ACC112 (cell line): ENCODE measurements at regions not wholly inside any gene's neighbourhood (a gene's known extent, or its start where the extent isn't known, plus 50 kb on each side); places are given as distances from the start of the nearest gene placed in this dataset.
"Not testable (repeated sequence)": the region's sequence is repeated elsewhere in the genome, so short reads cannot be mapped to it uniquely, and the experiment has no call there.

ENCODE experiments used
- H2AFZ ChIP-seq: fragments of 200-600 bp; sonication (generic); one replicate; pipeline ENCODE4 v1.6.0; 2017; ENCODE audit warnings: antibody characterized with exemption, low read length; ENCODE audit not compliant: unreplicated experiment
- H3K27ac ChIP-seq: fragments of 200-600 bp; sonication (generic); 2 replicates; pipeline ENCODE4 v1.5.1; 2014; ENCODE audit warnings: low read depth, mild to moderate bottlenecking, antibody characterized with exemption, low read length, moderate library complexity
- H3K27me3 ChIP-seq: fragments of 200-600 bp; sonication (generic); 2 replicates; pipeline ENCODE4 v1.6.1; 2014; ENCODE audit warnings: mild to moderate bottlenecking, antibody characterized with exemption, low read length, moderate library complexity, mixed read lengths; ENCODE audit not compliant: insufficient read depth
- H3K36me3 ChIP-seq: fragments of 200-600 bp; sonication (generic); 2 replicates; pipeline ENCODE4 v1.6.1; 2016; ENCODE audit warnings: mild to moderate bottlenecking, antibody characterized with exemption, low read length, moderate library complexity, mixed read lengths; ENCODE audit not compliant: insufficient read depth
- H3K4me1 ChIP-seq: fragments of 200-600 bp; sonication (generic); one replicate; pipeline ENCODE4 v1.6.1; 2016; ENCODE audit warnings: low read length, mixed read lengths; ENCODE audit not compliant: insufficient read depth, unreplicated experiment, control insufficient read depth
- H3K4me3 ChIP-seq: fragments of 200-600 bp; sonication (generic); 2 replicates; pipeline ENCODE4 v1.5.1; 2014; ENCODE audit warnings: mild to moderate bottlenecking, low read depth, low read length
- H3K79me2 ChIP-seq: fragments of 200-600 bp; sonication (generic); one replicate; pipeline ENCODE4 v1.6.0; 2016; ENCODE audit warnings: low read length; ENCODE audit not compliant: control insufficient read depth, unreplicated experiment, insufficient read depth

DNA sequence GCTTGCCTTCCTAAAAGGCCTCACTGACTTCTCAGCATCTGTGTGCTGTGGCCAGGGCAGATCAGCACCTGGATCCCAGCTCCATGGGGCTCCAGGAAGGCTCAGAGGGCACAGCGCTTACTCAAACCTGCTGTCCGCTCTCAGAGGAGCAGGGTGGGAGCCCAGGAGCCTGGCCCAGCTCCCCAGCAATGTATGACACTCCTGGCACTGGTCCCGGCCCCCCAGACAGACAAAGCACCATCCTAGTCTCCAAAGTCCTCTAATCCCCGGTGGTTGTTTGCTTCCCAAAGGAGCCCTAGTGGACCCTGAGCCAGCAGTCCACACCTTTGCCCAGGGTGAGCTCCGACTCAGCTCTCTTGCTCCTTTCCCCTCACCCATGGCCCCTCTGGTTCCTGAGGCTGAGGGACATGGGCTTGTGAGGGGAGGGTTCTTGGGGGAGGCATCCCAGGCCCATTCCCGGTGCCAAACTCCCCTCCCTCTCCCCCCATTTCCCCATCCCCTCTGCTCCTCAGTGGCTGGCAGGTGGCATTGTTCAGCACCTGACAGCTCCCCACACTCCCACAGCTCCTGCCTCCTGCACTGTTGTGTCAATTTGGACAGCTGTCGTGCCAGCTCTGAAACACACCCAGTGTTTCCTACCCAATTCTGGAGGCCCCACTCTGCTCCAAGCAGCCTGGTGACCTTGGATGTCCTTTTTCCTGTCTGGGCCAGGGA, 164.3 kb downstream of the TRIM43 start:
- not testable (repeated sequence) for H3K36me3 ChIP-seq, H3K4me3 ChIP-seq, H3K27me3 ChIP-seq, H3K79me2 ChIP-seq, H3K27ac ChIP-seq, H2AFZ ChIP-seq
- H3K4me1 ChIP-seq, result peaks cover 15% of the 10 kb centered on the region

- Histone ChIP-seq H3K4me3 (no peak overlapping the region), H3K27ac (no peak overlapping the region), H2AFZ (no peak overlapping the region)
Measured at GRCh38 chr2:95757988-95758387, 166.2 kb downstream of the TRIM43 start.

GRCh38 chr2:95759481-95760246, 167.9 kb downstream of the TRIM43 start:
- H3K4me3 ChIP-seq, result no peak overlapping the region
- H3K27me3 ChIP-seq, result no peaks in the 10 kb centered on the region
- peaks cover 14% of the 10 kb centered on the region for H3K4me1 ChIP-seq
- H3K79me2 ChIP-seq, result no peaks in the 10 kb centered on the region
- no peaks in the 10 kb centered on the region for H3K36me3 ChIP-seq
- no peak overlapping the region for H2AFZ ChIP-seq
- no peak overlapping the region for H3K27ac ChIP-seq

More at GRCh38 chr2:95757988-95758387, 166.2 kb downstream of the TRIM43 start:
- peaks cover 21% of the 10 kb centered on the region for H3K4me1 ChIP-seq
- H3K79me2 ChIP-seq, result no peaks in the 10 kb centered on the region
- no peaks in the 10 kb centered on the region for H3K27me3 ChIP-seq
- H3K36me3 ChIP-seq, result no peaks in the 10 kb centered on the region

DNA sequence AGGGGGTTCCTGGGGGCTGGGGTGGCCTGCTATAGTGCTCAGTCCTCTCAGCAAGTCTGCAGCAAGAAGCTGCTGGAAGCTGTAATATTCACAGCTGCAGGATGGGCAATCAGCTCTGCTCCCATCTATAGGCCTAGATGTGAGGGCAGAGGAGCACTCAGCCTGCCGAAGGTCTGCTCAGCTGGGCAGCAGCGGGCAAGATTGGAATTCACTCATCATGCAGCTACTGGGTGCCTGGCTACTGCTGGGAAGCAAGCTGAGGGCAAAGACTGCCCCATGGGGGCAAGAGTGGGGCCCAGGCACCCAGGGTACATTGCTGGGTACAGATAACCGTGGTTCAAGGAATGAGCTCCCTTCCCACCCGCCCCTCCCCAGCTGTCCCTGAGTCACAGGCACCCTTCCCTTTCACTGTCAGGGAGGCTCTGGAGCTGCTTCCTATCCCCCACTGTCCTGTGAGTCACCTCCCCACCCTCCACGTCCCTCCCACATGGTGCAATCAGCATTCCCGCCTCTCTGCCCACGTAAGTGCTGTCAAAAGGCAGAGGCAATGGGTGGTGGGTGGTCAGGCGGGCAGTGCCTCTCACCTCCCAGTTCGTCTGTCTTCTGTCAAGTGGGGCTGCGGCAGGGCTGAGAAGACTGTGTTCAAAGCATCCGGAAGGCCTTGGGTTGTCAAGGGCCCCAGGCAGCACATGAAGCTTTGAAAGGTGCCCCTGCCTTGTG, 169.2 kb downstream of the TRIM43 start:
- H3K79me2 ChIP-seq, result no peaks in the 10 kb centered on the region
- H2AFZ ChIP-seq, result no peak overlapping the region
- H3K27me3 ChIP-seq, result no peaks in the 10 kb centered on the region
- H3K4me3 ChIP-seq, result no peak overlapping the region
- no peak overlapping the region for H3K27ac ChIP-seq
- H3K36me3 ChIP-seq, result no peaks in the 10 kb centered on the region
- peaks cover 14% of the 10 kb centered on the region for H3K4me1 ChIP-seq

DNA sequence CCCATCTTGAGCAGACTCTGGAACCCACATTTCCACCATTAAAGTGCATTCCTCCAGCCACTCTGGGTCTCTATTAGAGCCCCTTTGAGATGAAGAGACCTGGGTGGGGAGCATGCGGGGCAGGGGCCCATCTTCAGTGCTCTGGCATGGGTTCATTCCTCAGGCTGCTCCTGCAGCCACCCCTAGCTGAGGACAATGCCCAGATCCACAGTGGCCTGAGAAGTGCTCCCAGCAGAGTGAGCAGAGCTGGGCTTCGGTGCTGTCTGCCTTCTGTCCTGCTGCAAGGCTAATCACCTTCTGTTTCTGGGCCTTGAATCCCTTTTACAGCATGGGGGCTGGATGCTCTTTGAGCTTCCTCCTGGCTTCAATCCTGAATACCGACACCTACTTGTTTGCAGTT, 169.8 kb downstream of the TRIM43 start:
- no peak overlapping the region for H2AFZ ChIP-seq
- no peak overlapping the region for H3K27ac ChIP-seq
- peaks cover 14% of the 10 kb centered on the region for H3K4me1 ChIP-seq

DNA sequence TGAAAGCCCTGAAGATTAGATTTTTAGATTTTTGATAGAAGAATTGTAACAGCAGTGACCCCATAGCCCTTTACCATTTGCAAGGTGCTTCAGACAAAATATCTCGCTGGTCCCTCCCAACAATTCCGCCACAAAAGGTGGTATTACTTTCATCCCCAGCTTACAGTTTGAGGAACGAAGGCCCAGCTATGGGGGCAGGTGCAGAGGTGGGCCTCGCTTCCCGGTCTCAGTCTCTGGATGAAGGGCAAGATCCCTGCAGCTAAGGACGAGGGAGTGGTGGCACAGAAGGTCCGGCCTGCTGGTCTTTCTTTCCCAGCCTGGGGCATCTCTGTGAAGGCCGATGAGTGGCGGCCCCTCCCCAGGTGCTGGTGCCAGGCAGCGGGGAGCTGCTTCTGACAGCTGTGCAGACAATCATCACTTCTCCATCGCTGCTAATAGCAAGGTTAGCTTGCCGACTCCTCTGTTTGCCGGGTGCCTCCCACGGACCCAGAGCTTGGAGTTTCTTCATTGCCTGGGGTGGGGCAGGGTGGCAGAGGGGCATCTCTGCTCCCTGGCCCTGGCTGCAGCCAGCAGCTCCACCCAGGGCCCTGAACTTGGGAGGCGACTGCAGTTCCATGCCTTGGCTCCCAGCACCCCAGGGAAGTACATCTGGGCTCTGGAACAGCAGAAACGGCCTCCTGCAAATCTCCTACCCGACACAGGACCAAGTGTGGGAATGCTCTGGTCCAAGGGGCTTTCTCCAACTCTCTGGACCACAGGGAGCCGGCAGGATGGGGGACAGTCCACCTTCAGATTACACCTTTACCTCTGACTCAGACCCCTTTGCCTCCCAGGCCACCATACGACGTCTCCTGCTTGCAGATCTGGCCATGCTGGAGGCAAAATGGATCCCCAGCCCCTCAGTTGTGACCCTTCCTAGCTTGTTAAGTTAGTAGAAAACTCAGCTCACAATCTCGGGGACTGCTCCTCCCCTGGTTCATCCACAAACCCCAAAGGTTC, 170.5 kb downstream of the TRIM43 start:
- H3K27me3 ChIP-seq, H2AFZ ChIP-seq, H3K36me3 ChIP-seq, H3K4me3 ChIP-seq, H3K79me2 ChIP-seq, H3K27ac ChIP-seq: not testable (repeated sequence)
- peaks cover 14% of the 10 kb centered on the region for H3K4me1 ChIP-seq

More for the DNA sequence above, 169.8 kb downstream of the TRIM43 start:
- Histone ChIP-seq H3K27me3 (no peaks in the 10 kb centered on the region), H3K79me2 (no peaks in the 10 kb centered on the region), H3K4me3 (no peak overlapping the region), H3K36me3 (no peaks in the 10 kb centered on the region)

DNA sequence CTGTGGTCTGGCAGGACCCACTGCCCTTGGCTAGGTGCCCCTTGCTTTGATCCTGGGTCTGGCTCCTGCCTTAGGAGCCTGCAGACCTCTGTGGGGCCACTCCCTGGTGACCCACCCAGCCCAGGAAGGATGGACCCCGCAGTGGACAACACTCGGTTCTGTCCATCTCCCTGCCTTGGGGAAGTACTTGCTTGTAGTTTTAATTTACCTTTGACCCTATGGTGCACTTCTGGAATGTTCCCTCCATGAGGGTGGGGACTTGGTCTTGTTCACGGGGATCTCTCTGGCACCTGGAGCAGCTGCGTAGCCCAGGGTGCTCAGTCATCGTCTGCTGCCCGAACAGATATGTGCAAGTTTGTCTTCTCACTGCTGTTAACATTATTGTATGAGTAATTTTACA, 171.3 kb downstream of the TRIM43 start:
- H3K4me1 ChIP-seq, result peaks cover 14% of the 10 kb centered on the region
- not testable (repeated sequence) for H2AFZ ChIP-seq, H3K4me3 ChIP-seq, H3K79me2 ChIP-seq, H3K27ac ChIP-seq, H3K36me3 ChIP-seq, H3K27me3 ChIP-seq

GRCh38 chr2:95764966-95765365, 173.2 kb downstream of the TRIM43 start:
- not testable (repeated sequence) for H3K79me2 ChIP-seq, H3K27me3 ChIP-seq, H3K27ac ChIP-seq, H2AFZ ChIP-seq, H3K36me3 ChIP-seq, H3K4me3 ChIP-seq
- peaks cover 14% of the 10 kb centered on the region for H3K4me1 ChIP-seq

DNA sequence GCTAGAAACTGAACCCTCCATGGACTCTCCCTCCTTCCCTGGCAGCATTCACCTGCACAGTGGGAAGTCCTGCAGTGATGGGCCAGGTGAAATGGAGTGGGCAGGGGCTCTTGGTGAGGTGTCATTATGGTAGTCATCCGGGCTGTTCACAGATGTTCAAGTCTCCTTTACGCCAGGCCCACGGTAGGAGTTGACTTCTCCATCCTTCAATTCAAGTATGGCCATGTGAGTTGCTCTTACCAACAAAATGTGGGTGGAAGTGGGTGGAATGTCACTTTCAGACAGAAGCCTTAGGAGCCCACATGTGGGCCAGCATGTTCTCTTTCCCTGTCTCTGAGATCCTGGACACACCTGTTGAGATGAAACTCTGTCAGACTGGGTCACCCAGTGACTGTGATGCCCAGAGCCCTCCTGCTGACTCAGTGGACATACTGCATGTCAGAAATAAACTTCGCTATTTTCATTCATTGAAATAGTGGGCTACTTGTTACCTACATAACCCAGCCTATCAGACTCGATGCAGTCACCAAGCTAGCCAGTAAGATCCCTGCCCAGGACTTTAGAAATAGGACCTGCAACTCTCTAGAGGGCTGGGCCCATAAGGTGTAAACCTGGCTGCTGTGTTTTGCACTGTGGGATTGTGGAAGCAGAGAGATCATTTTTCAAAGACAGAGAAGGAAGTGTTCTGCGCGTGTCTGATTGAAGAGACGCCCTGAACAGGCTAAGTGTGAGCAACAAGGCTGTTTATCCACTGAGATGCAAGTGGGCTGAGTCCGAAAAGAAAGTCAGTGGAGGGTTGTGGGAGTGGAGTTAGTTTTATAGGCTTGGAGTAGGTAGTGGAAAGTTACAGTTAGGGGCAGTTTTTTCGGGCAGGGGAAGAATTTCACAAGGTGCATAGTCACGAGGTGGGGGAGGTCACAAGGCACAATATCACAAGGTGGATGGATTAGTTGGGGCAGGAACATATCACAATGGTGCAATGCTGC, 174.4 kb downstream of the TRIM43 start:
- not testable (repeated sequence) for H3K4me1 ChIP-seq, H3K27ac ChIP-seq, H2AFZ ChIP-seq, H3K79me2 ChIP-seq, H3K4me3 ChIP-seq, H3K27me3 ChIP-seq, H3K36me3 ChIP-seq
